ENCODE measurements at regions not wholly inside any gene's neighbourhood (a gene's known extent, or its start where the extent isn't known, plus 50 kb on each side); places are given as distances from the start of the nearest gene placed in this dataset.

- Mint-ChIP-seq H3K4me1 (no peaks in the 10 kb centered on the region), H3K27me3 (ENCODE audit: low read depth in 2 of 2) (no peaks in the 10 kb centered on the region), H3K9me3 (peaks cover 3 to 11% of the 10 kb centered on the region in 2 donors), H3K27ac (no peak overlapping the region), H3K4me3 (no peak overlapping the region), H3K36me3 (no peaks in the 10 kb centered on the region)
- Histone ChIP-seq H3K4me3 (ENCODE audit: low read length) (no peak overlapping the region), H3K36me3 (ENCODE audit: control insufficient read depth, insufficient read depth, low read length) (no peaks in the 10 kb centered on the region), H3K27ac (ENCODE audit: low read length) (no peak overlapping the region), H3K27me3 (ENCODE audit: control insufficient read depth, insufficient read depth, low read length) (no peaks in the 10 kb centered on the region), H3K4me1 (ENCODE audit: control insufficient read depth, insufficient read depth, low read length) (no peaks in the 10 kb centered on the region), H3K9me3 (ENCODE audit: control insufficient read depth, insufficient read depth, low read length) (no peaks in the 10 kb centered on the region)
- TF ChIP-seq CTCF (IDR thresholded peaks at IDR 0.05): no peak
- ATAC-seq (no peak), DNase-seq (no peak)
- WGBS (ENCODE audit: insufficient coverage): 62% methylated on average over 6 of the region's 6 CpGs
- intact Hi-C loops (cut with micrococcal nuclease): no loop called here
Observed at GRCh38 chr5:7087719-7088297, 308.1 kb upstream of the ADCY2 start.

- H3K4me3 ChIP-seq (ENCODE audit: low read length): no peak overlapping the region
- H3K27ac Mint-ChIP-seq: no peak overlapping the region
- H3K4me1 ChIP-seq (ENCODE audit: control insufficient read depth, insufficient read depth, low read length): no peaks in the 10 kb centered on the region
- 38% methylated on average over 3 of the region's 3 CpGs for WGBS (ENCODE audit: insufficient coverage)
- intact Hi-C loops (cut with micrococcal nuclease): no loop called here
- H3K4me1 Mint-ChIP-seq: no peaks in the 10 kb centered on the region
- H3K36me3 Mint-ChIP-seq: no peaks in the 10 kb centered on the region
- ATAC-seq: no peak
- no peaks in the 10 kb centered on the region for H3K27me3 Mint-ChIP-seq (ENCODE audit: low read depth in 2 of 2)
- no peak overlapping the region for H3K4me3 Mint-ChIP-seq
- H3K9me3 Mint-ChIP-seq: peaks cover 3 to 11% of the 10 kb centered on the region in 2 donors
- H3K27ac ChIP-seq (ENCODE audit: low read length): no peak overlapping the region
- H3K27me3 ChIP-seq (ENCODE audit: control insufficient read depth, insufficient read depth, low read length): no peaks in the 10 kb centered on the region
- H3K36me3 ChIP-seq (ENCODE audit: control insufficient read depth, insufficient read depth, low read length): no peaks in the 10 kb centered on the region
- no peak for TF ChIP-seq CTCF (IDR thresholded peaks at IDR 0.05)
- no peak for DNase-seq
- no peaks in the 10 kb centered on the region for H3K9me3 ChIP-seq (ENCODE audit: control insufficient read depth, insufficient read depth, low read length)
Observed at GRCh38 chr5:7088849-7089248, 307.1 kb upstream of the ADCY2 start.

- intact Hi-C loops (cut with micrococcal nuclease): no loop called here
- H3K4me3 ChIP-seq (ENCODE audit: low read length): no peak overlapping the region
- no peaks in the 10 kb centered on the region for H3K36me3 ChIP-seq (ENCODE audit: control insufficient read depth, insufficient read depth, low read length)
- no peak for TF ChIP-seq CTCF (IDR thresholded peaks at IDR 0.05)
- Mint-ChIP-seq H3K4me1 (no peaks in the 10 kb centered on the region), H3K9me3 (peaks cover 6 to 14% of the 10 kb centered on the region in 2 donors), H3K4me3 (no peak overlapping the region), H3K27me3 (ENCODE audit: low read depth in 2 of 2) (no peaks in the 10 kb centered on the region), H3K27ac (no peak overlapping the region), H3K36me3 (no peaks in the 10 kb centered on the region)
- 36% methylated on average over 3 of the region's 3 CpGs for WGBS (ENCODE audit: insufficient coverage)
- no peak overlapping the region for H3K27ac ChIP-seq (ENCODE audit: low read length)
- no peaks in the 10 kb centered on the region for H3K4me1 ChIP-seq (ENCODE audit: control insufficient read depth, insufficient read depth, low read length)
- DNase-seq (no peak), ATAC-seq (no peak)
- no peaks in the 10 kb centered on the region for H3K27me3 ChIP-seq (ENCODE audit: control insufficient read depth, insufficient read depth, low read length)
- H3K9me3 ChIP-seq (ENCODE audit: control insufficient read depth, insufficient read depth, low read length): no peaks in the 10 kb centered on the region
Observed at GRCh38 chr5:7094626-7095025, 301.3 kb upstream of the ADCY2 start.

GRCh38 chr5:7096294-7096693 lies 299.6 kb upstream of the ADCY2 start:
- no peak overlapping the region for H3K27ac ChIP-seq (ENCODE audit: low read length)
- ATAC-seq: no peak
- H3K27me3 Mint-ChIP-seq (ENCODE audit: low read depth in 2 of 2): no peaks in the 10 kb centered on the region
- H3K9me3 ChIP-seq (ENCODE audit: control insufficient read depth, insufficient read depth, low read length): no peaks in the 10 kb centered on the region
- no peaks in the 10 kb centered on the region for H3K36me3 Mint-ChIP-seq
- TF ChIP-seq CTCF (IDR thresholded peaks at IDR 0.05): no peak
- no peaks in the 10 kb centered on the region for H3K36me3 ChIP-seq (ENCODE audit: control insufficient read depth, insufficient read depth, low read length)
- H3K9me3 Mint-ChIP-seq: peaks cover 7 to 13% of the 10 kb centered on the region in 2 donors
- no peak for DNase-seq
- H3K27me3 ChIP-seq (ENCODE audit: control insufficient read depth, insufficient read depth, low read length): no peaks in the 10 kb centered on the region
- H3K4me3 Mint-ChIP-seq: no peak overlapping the region
- 85% methylated on average over 2 of the region's 2 CpGs for WGBS (ENCODE audit: insufficient coverage)
- H3K4me3 ChIP-seq (ENCODE audit: low read length): no peak overlapping the region
- H3K27ac Mint-ChIP-seq: no peak overlapping the region
- no peaks in the 10 kb centered on the region for H3K4me1 ChIP-seq (ENCODE audit: control insufficient read depth, insufficient read depth, low read length)
- intact Hi-C loops (cut with micrococcal nuclease): no loop called here
- H3K4me1 Mint-ChIP-seq: no peaks in the 10 kb centered on the region
